Stimulated activated CD4-positive, alpha-beta T cell treated with anti-CD3 and anti-CD28 coated beads, Interleukin-1b, Interleukin-23, amount 100 ng/mL, for 48 hours (primary cell): ENCODE measurements at regions not wholly inside any gene's neighbourhood (a gene's known extent, or its start where the extent isn't known, plus 50 kb on each side); places are given as distances from the start of the nearest gene placed in this dataset.

Source experiments
- DNase-seq: peaks from one replicate; pipeline ENCODE4 v3.0.0-alpha.2; 2020

GRCh38 chr17:79340333-79341221, 266.0 kb downstream of the ENGASE start:
- DNase-seq = no peak

GRCh38 chr17:79339321-79339720, 264.7 kb downstream of the ENGASE start:
- DNase-seq = no peak

GRCh38 chr17:79338604-79339003, 264.0 kb downstream of the ENGASE start:
- DNase-seq = no peak

- DNase-seq = no peak
Measured at GRCh38 chr17:79338152-79338551, 263.5 kb downstream of the ENGASE start.

GRCh38 chr17:79337053-79337452, 262.4 kb downstream of the ENGASE start:
- no peak for DNase-seq

GRCh38 chr17:79335456-79335855, 260.8 kb downstream of the ENGASE start:
- DNase-seq = no peak

- DNase-seq = no peak
Measured at GRCh38 chr17:79332011-79332554, 257.5 kb downstream of the ENGASE start.

GRCh38 chr17:79331492-79331891, 256.9 kb downstream of the ENGASE start:
- DNase-seq = no peak

- no peak for DNase-seq
Measured at GRCh38 chr17:79330696-79331095, 256.1 kb downstream of the ENGASE start.

- no peak for DNase-seq
Measured at GRCh38 chr17:79330229-79330628, 255.6 kb downstream of the ENGASE start.

- no peak for DNase-seq
Measured at GRCh38 chr17:79326814-79327213, 252.2 kb downstream of the ENGASE start.

- DNase-seq = no peak
Measured at GRCh38 chr17:79325709-79326430, 251.2 kb downstream of the ENGASE start.

GRCh38 chr17:79324194-79324593, 249.6 kb downstream of the ENGASE start:
- no peak for DNase-seq

GRCh38 chr17:79323566-79323965, 248.9 kb downstream of the ENGASE start:
- DNase-seq = no peak

- no peak for DNase-seq
Measured at GRCh38 chr17:79322211-79323123, 247.8 kb downstream of the ENGASE start.

GRCh38 chr17:79320331-79320730, 245.7 kb downstream of the ENGASE start:
- DNase-seq = no peak

- no peak for DNase-seq
Measured at GRCh38 chr17:79317916-79318315, 243.3 kb downstream of the ENGASE start.

- no peak for DNase-seq
Measured at GRCh38 chr17:79316805-79317204, 242.2 kb downstream of the ENGASE start.

- DNase-seq = no peak
Measured at GRCh38 chr17:79315358-79316105, 240.9 kb downstream of the ENGASE start.

- DNase-seq = no peak
Measured at GRCh38 chr17:79314617-79315357, 240.2 kb downstream of the ENGASE start.

- DNase-seq = no peak
Measured at GRCh38 chr17:79311373-79311772, 236.7 kb downstream of the ENGASE start.
